ENCODE measurements at regions not wholly inside any gene's neighbourhood (a gene's known extent, or its start where the extent isn't known, plus 50 kb on each side); places are given as distances from the start of the nearest gene placed in this dataset.

GRCh38 chr2:228738671-228739380 lies 532.3 kb downstream of the PID1 start:
- H3K4me3 ChIP-seq = no peak overlapping the region
- no peaks in the 10 kb centered on the region for H3K9me3 ChIP-seq
- no peaks in the 10 kb centered on the region for H3K36me3 ChIP-seq (replicated peaks)
- H3K27me3 ChIP-seq (ENCODE audit: low read depth) = no peaks in the 10 kb centered on the region
- no peak for DNase-seq (ENCODE audit: low spot score in 2 of 2)
- no peaks in the 10 kb centered on the region for H3K4me1 ChIP-seq
- in situ Hi-C loops (cut with MboI; ENCODE audit: low sequenced_read_pairs) = no loop called here

- Histone ChIP-seq H3K4me1 (no peaks in the 10 kb centered on the region), H3K36me3 (replicated peaks) (no peaks in the 10 kb centered on the region), H3K27me3 (ENCODE audit: low read depth) (no peaks in the 10 kb centered on the region), H3K4me3 (no peak overlapping the region), H3K9me3 (no peaks in the 10 kb centered on the region)
- in situ Hi-C loops (cut with MboI; ENCODE audit: low sequenced_read_pairs) = no loop called here
- DNase-seq (ENCODE audit: low spot score in 2 of 2) = no peak
These were observed 535.4 kb downstream of the PID1 start for GRCh38 chr2:228735697-228736096.

GRCh38 chr2:228731517-228731916 lies 539.6 kb downstream of the PID1 start:
- Histone ChIP-seq H3K36me3 (replicated peaks) (no peaks in the 10 kb centered on the region), H3K9me3 (no peaks in the 10 kb centered on the region), H3K27me3 (ENCODE audit: low read depth) (no peaks in the 10 kb centered on the region), H3K4me1 (no peaks in the 10 kb centered on the region), H3K4me3 (no peak overlapping the region)
- DNase-seq (ENCODE audit: low spot score in 2 of 2) = no peak
- in situ Hi-C loops (cut with MboI; ENCODE audit: low sequenced_read_pairs) = no loop called here

- in situ Hi-C loops (cut with MboI; ENCODE audit: low sequenced_read_pairs) = no loop called here
- no peak for DNase-seq (ENCODE audit: low spot score in 2 of 2)
- Histone ChIP-seq H3K9me3 (no peaks in the 10 kb centered on the region), H3K4me1 (no peaks in the 10 kb centered on the region), H3K4me3 (no peak overlapping the region), H3K36me3 (replicated peaks) (no peaks in the 10 kb centered on the region), H3K27me3 (ENCODE audit: low read depth) (no peaks in the 10 kb centered on the region)
These were observed 542.1 kb downstream of the PID1 start for GRCh38 chr2:228728961-228729360.

- in situ Hi-C loops (cut with MboI; ENCODE audit: low sequenced_read_pairs) = no loop called here
- Histone ChIP-seq H3K36me3 (replicated peaks) (no peaks in the 10 kb centered on the region), H3K9me3 (no peaks in the 10 kb centered on the region), H3K27me3 (ENCODE audit: low read depth) (no peaks in the 10 kb centered on the region), H3K4me1 (no peaks in the 10 kb centered on the region), H3K4me3 (no peak overlapping the region)
- no peak for DNase-seq (ENCODE audit: low spot score in 2 of 2)
These were observed 543.5 kb upstream of the SPHKAP start for GRCh38 chr2:228725031-228725430.

GRCh38 chr2:228723599-228723998 lies 542.1 kb upstream of the SPHKAP start:
- no peaks in the 10 kb centered on the region for H3K36me3 ChIP-seq (replicated peaks)
- no peak for DNase-seq (ENCODE audit: low spot score in 2 of 2)
- no peaks in the 10 kb centered on the region for H3K4me1 ChIP-seq
- in situ Hi-C loops (cut with MboI; ENCODE audit: low sequenced_read_pairs) = no loop called here
- no peaks in the 10 kb centered on the region for H3K27me3 ChIP-seq (ENCODE audit: low read depth)
- H3K9me3 ChIP-seq = no peaks in the 10 kb centered on the region
- H3K4me3 ChIP-seq = no peak overlapping the region

- Histone ChIP-seq H3K27me3 (ENCODE audit: low read depth) (no peaks in the 10 kb centered on the region), H3K9me3 (no peaks in the 10 kb centered on the region), H3K4me3 (no peak overlapping the region), H3K36me3 (replicated peaks) (no peaks in the 10 kb centered on the region), H3K4me1 (no peaks in the 10 kb centered on the region)
- in situ Hi-C loops (cut with MboI; ENCODE audit: low sequenced_read_pairs) = no loop called here
- DNase-seq (ENCODE audit: low spot score in 2 of 2) = no peak
These were observed 540.8 kb upstream of the SPHKAP start for GRCh38 chr2:228722311-228722710.

- Histone ChIP-seq H3K9me3 (no peaks in the 10 kb centered on the region), H3K4me3 (no peak overlapping the region), H3K27me3 (ENCODE audit: low read depth) (no peaks in the 10 kb centered on the region), H3K4me1 (no peaks in the 10 kb centered on the region), H3K36me3 (replicated peaks) (no peaks in the 10 kb centered on the region)
- in situ Hi-C loops (cut with MboI; ENCODE audit: low sequenced_read_pairs) = no loop called here
- no peak for DNase-seq (ENCODE audit: low spot score in 2 of 2)
These were observed 539.4 kb upstream of the SPHKAP start for GRCh38 chr2:228720895-228721294.

- DNase-seq (ENCODE audit: low spot score in 2 of 2) = no peak
- H3K4me3 ChIP-seq = no peak overlapping the region
- no peaks in the 10 kb centered on the region for H3K4me1 ChIP-seq
- no peaks in the 10 kb centered on the region for H3K36me3 ChIP-seq (replicated peaks)
- H3K27me3 ChIP-seq (ENCODE audit: low read depth) = no peaks in the 10 kb centered on the region
- in situ Hi-C loops (cut with MboI; ENCODE audit: low sequenced_read_pairs) = no loop called here
- H3K9me3 ChIP-seq = no peaks in the 10 kb centered on the region
These were observed 528.4 kb upstream of the SPHKAP start for GRCh38 chr2:228709788-228710371.

GRCh38 chr2:228707846-228708245 lies 526.4 kb upstream of the SPHKAP start:
- Histone ChIP-seq H3K9me3 (no peaks in the 10 kb centered on the region), H3K36me3 (replicated peaks) (no peaks in the 10 kb centered on the region), H3K4me3 (no peak overlapping the region), H3K4me1 (no peaks in the 10 kb centered on the region), H3K27me3 (ENCODE audit: low read depth) (no peaks in the 10 kb centered on the region)
- in situ Hi-C loops (cut with MboI; ENCODE audit: low sequenced_read_pairs) = no loop called here
- no peak for DNase-seq (ENCODE audit: low spot score in 2 of 2)

- in situ Hi-C loops (cut with MboI; ENCODE audit: low sequenced_read_pairs) = no loop called here
- Histone ChIP-seq H3K36me3 (replicated peaks) (no peaks in the 10 kb centered on the region), H3K4me1 (no peaks in the 10 kb centered on the region), H3K9me3 (no peaks in the 10 kb centered on the region), H3K27me3 (ENCODE audit: low read depth) (no peaks in the 10 kb centered on the region), H3K4me3 (no peak overlapping the region)
- no peak for DNase-seq (ENCODE audit: low spot score in 2 of 2)
These were observed 523.8 kb upstream of the SPHKAP start for GRCh38 chr2:228705318-228705717.

GRCh38 chr2:228703152-228703551 lies 521.7 kb upstream of the SPHKAP start:
- no peaks in the 10 kb centered on the region for H3K9me3 ChIP-seq
- H3K4me1 ChIP-seq = no peaks in the 10 kb centered on the region
- no peaks in the 10 kb centered on the region for H3K27me3 ChIP-seq (ENCODE audit: low read depth)
- in situ Hi-C loops (cut with MboI; ENCODE audit: low sequenced_read_pairs) = no loop called here
- no peaks in the 10 kb centered on the region for H3K36me3 ChIP-seq (replicated peaks)
- DNase-seq (ENCODE audit: low spot score in 2 of 2) = no peak
- no peak overlapping the region for H3K4me3 ChIP-seq

GRCh38 chr2:228701506-228701905 lies 520.0 kb upstream of the SPHKAP start:
- no peak for DNase-seq (ENCODE audit: low spot score in 2 of 2)
- Histone ChIP-seq H3K4me3 (no peak overlapping the region), H3K4me1 (no peaks in the 10 kb centered on the region), H3K36me3 (replicated peaks) (no peaks in the 10 kb centered on the region), H3K27me3 (ENCODE audit: low read depth) (no peaks in the 10 kb centered on the region), H3K9me3 (no peaks in the 10 kb centered on the region)
- in situ Hi-C loops (cut with MboI; ENCODE audit: low sequenced_read_pairs) = no loop called here

GRCh38 chr2:228700638-228701037 lies 519.2 kb upstream of the SPHKAP start:
- DNase-seq (ENCODE audit: low spot score in 2 of 2) = no peak
- in situ Hi-C loops (cut with MboI; ENCODE audit: low sequenced_read_pairs) = no loop called here
- H3K4me1 ChIP-seq = no peaks in the 10 kb centered on the region

GRCh38 chr2:228699888-228700287 lies 518.4 kb upstream of the SPHKAP start:
- DNase-seq (ENCODE audit: low spot score in 2 of 2) = no peak
- in situ Hi-C loops (cut with MboI; ENCODE audit: low sequenced_read_pairs) = loop anchor here (25.0 kb wide), 1 partner anchor 887 kb away; no protein-coding TSS in a partner anchor
- H3K36me3 ChIP-seq (replicated peaks) = no peaks in the 10 kb centered on the region
- no peaks in the 10 kb centered on the region for H3K4me1 ChIP-seq
- H3K27me3 ChIP-seq (ENCODE audit: low read depth) = no peaks in the 10 kb centered on the region
- H3K4me3 ChIP-seq = no peak overlapping the region
- no peaks in the 10 kb centered on the region for H3K9me3 ChIP-seq

More at GRCh38 chr2:228700638-228701037, 519.2 kb upstream of the SPHKAP start:
- Histone ChIP-seq H3K9me3 (no peaks in the 10 kb centered on the region), H3K4me3 (no peak overlapping the region), H3K27me3 (ENCODE audit: low read depth) (no peaks in the 10 kb centered on the region), H3K36me3 (replicated peaks) (no peaks in the 10 kb centered on the region)

Data from HAP-1 (cell line).